GM12874 (cell line): ENCODE measurements at regions not wholly inside any gene's neighbourhood (a gene's known extent, or its start where the extent isn't known, plus 50 kb on each side); places are given as distances from the start of the nearest gene placed in this dataset.

Experiments
- TF ChIP-seq, protein P1 (sequence below): IDR thresholded peaks from 2 replicates; pipeline ENCODE4 v1.5.1; 2011; ENCODE audit warnings: low read depth, mild to moderate bottlenecking, control low read depth, low read length, moderate library complexity; ENCODE audit not compliant: insufficient read depth

DNA sequence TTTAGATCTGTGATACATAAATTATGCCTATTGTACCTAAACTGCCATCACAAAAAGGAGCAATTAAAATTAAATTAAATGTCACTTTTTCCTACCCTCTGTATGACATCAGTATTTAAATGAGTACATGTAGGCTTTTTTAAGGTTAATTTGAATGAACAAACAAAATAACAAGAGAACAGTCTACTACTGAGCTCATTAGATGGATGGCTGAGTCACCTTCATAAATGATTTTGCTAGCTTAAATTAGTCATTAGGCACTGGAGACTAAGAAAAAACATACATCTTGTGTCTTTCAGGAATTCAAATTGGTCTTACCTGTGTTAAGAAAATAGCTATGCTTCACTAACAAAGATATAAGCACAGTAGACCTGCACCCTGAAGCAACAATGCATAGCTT is 153.6 kb downstream of the RCN1 start:
- TF ChIP-seq, protein P1, sequence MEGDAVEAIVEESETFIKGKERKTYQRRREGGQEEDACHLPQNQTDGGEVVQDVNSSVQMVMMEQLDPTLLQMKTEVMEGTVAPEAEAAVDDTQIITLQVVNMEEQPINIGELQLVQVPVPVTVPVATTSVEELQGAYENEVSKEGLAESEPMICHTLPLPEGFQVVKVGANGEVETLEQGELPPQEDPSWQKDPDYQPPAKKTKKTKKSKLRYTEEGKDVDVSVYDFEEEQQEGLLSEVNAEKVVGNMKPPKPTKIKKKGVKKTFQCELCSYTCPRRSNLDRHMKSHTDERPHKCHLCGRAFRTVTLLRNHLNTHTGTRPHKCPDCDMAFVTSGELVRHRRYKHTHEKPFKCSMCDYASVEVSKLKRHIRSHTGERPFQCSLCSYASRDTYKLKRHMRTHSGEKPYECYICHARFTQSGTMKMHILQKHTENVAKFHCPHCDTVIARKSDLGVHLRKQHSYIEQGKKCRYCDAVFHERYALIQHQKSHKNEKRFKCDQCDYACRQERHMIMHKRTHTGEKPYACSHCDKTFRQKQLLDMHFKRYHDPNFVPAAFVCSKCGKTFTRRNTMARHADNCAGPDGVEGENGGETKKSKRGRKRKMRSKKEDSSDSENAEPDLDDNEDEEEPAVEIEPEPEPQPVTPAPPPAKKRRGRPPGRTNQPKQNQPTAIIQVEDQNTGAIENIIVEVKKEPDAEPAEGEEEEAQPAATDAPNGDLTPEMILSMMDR = no peak

DNA sequence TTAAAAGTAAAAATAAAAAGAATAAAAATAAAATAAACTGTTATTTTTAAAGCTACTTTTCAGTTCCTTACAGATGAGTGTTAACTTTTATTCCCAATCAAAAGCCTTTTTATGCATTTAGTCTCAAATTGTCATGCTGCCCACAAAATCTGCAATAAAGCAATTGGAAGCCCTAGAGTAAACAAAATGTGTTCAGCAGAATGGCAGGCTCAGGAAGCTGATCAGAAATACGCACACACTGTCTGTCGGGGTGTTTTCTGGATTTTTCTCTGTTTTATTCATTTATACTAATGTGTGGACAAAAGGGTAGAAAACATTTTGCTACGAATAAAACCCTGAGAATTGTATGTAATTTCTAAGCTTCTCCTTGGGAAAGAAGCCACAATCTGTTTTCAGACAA is 162.8 kb downstream of the RCN1 start:
- TF ChIP-seq, protein P1 = no peak

DNA sequence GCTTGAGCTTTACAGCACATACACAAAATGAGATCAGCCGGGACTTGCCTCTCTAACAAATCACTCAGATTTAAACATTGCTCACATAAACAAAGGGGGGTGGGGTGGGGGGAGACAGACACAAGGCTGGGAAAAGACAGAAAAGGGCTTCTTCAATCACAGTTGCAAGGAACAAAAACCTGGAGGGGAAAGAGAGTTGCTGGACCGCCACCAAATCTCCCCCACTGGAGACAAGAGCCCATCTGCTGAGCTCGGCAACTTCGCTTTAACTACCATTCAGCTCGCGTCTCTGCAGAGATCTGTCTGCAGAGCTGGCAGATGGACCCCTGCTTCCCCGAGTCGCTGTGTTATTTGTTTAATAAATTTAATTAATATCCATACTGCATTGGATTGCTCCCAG is 165.0 kb downstream of the RCN1 start:
- TF ChIP-seq, protein P1 = no peak

DNA sequence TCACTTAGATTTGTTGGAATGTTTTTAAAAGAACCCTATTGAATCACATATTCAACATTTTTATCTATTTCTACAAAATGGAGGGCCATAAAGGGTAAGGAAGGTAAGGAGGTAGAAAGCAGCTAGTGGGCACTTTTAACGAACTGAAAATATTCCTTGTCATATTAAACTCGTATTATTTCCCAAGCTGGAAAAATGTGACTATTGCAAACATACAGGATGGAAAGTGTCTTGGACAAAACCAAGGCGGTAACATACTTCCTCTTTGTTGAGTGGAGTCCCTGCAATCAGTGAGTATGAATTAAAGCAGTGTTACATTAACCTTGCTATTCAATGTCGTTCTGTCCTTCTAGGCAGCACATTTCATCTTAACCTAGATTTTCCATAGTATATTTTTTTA is 165.6 kb downstream of the RCN1 start:
- TF ChIP-seq, protein P1 = no peak

DNA sequence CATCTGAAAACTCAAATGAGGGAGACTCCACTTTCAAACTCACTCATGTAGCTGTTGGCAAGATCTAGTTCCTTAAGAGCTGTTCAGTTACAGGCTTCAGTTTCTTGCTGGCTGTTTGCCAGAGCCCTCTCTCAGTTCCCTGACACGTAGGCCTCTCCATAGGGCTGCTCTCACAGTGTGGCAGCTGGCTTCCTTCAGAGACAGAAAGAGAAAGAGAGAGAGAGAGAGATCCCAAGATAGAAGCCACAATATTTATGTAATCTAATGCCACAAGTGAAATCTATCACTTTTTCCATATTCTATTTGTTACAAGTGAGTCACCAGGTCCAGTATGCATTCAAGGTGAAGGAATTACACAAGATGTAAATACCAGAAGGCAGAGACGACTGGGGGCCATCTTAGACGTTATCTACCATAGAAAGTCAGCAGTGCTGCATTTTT is 168.8 kb downstream of the RCN1 start:
- TF ChIP-seq, protein P1 = no peak

DNA sequence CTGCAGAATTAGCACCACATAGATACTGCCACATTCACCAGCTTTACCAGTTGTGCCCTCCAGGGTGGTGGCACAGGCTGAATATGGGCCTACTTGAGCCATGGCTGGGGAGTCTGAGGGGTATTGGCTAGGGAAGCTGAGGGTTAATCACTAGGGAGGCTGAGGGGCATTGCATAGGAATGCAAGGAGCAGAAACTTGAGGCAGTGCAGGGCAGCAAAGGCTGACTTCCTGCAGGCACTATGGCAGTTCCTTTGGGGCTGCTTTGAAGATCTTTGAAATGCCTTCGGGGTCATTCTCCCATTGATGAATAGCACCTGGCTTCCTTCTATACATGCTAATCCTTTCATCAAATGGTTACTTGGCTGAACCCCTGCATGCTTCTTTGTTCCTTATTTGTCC is 171.5 kb downstream of the RCN1 start:
- TF ChIP-seq, protein P1 = no peak

DNA sequence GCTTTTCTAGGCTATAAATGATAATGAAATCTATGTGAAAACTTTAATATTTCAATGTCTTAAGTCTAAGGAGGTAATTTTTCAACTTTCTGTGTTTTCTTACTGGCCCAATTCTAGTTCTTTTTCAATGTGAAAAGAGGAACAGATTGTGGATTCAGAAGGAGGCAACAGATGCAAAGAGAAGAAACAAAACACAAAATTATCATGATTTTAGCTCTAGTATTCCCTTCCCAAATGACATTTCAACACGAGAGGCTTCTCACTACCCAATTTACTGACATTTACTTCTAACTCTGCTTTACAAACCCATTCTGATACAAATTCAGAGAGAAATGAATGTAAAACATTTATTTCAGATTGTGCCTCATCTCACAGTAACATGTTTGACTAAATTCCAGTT is 169.4 kb downstream of the WT1 start:
- TF ChIP-seq, protein P1 = no peak

DNA sequence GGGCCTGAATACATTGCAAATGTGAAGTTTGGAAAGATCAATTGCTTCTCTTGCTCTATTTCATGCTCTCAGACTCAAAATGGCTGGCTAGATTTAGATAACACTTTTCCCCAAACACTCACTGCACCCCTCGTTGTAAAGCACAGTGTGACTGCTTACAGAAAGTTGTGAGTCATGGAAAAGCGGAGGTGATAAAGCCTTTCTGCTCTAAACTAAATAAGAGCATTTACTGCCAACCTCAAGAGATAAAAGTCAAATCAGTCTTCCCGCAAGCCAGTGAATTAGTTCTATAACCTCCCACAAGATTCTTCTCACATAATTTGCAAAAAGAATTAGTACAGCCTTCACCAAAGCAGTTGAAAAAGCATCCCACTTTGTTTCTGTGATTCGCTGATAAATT is 168.7 kb downstream of the WT1 start:
- TF ChIP-seq, protein P1 = no peak
